ENCODE measurements at regions not wholly inside any gene's neighbourhood (a gene's known extent, or its start where the extent isn't known, plus 50 kb on each side); places are given as distances from the start of the nearest gene placed in this dataset.

GRCh38 chr13:103598671-103599070, 532.5 kb upstream of the SLC10A2 start:
- no peak for TF ChIP-seq CTCF (IDR thresholded peaks at IDR 0.05; ENCODE audit: borderline replicate concordance, control extremely low read depth, extremely low read depth, insufficient read depth, missing control alignments)
- in situ Hi-C loops (cut with MboI; ENCODE audit: low sequenced_read_pairs, unreplicated experiment) = no loop called here
- no peak for DNase-seq (ENCODE audit: low spot score)

GRCh38 chr13:103573446-103573845, 507.2 kb upstream of the SLC10A2 start:
- no peak for DNase-seq (ENCODE audit: low spot score)
- no peak for TF ChIP-seq CTCF (IDR thresholded peaks at IDR 0.05; ENCODE audit: borderline replicate concordance, control extremely low read depth, extremely low read depth, insufficient read depth, missing control alignments)
- in situ Hi-C loops (cut with MboI; ENCODE audit: low sequenced_read_pairs, unreplicated experiment) = no loop called here

GRCh38 chr13:103568314-103568713, 502.1 kb upstream of the SLC10A2 start:
- no peak for TF ChIP-seq CTCF (IDR thresholded peaks at IDR 0.05; ENCODE audit: borderline replicate concordance, control extremely low read depth, extremely low read depth, insufficient read depth, missing control alignments)
- in situ Hi-C loops (cut with MboI; ENCODE audit: low sequenced_read_pairs, unreplicated experiment) = no loop called here
- DNase-seq (ENCODE audit: low spot score) = no peak

GRCh38 chr13:103557878-103558277, 491.7 kb upstream of the SLC10A2 start:
- in situ Hi-C loops (cut with MboI; ENCODE audit: low sequenced_read_pairs, unreplicated experiment) = no loop called here
- no peak for DNase-seq (ENCODE audit: low spot score)
- TF ChIP-seq CTCF (IDR thresholded peaks at IDR 0.05; ENCODE audit: borderline replicate concordance, control extremely low read depth, extremely low read depth, insufficient read depth, missing control alignments) = no peak

DNA sequence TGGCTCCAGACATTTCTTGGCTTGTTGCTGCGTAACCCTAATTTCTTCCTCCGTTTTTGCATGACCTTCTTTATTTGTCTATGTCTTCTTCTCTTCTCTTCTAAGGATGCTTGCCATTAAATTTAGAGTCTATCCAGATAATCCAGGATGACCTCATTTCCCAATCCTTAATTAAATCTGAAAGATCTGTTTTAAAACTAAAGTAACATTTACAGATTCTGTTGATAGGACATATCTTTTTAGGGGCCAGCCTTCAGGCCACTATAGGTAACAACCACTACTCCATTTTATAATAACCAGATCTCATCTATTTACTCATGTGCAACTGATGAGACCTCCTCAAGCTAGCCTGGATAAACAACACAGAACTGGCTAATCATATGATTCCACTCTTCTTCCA, 490.5 kb upstream of the SLC10A2 start:
- TF ChIP-seq CTCF (IDR thresholded peaks at IDR 0.05; ENCODE audit: borderline replicate concordance, control extremely low read depth, extremely low read depth, insufficient read depth, missing control alignments) = no peak
- in situ Hi-C loops (cut with MboI; ENCODE audit: low sequenced_read_pairs, unreplicated experiment) = no loop called here

DNA sequence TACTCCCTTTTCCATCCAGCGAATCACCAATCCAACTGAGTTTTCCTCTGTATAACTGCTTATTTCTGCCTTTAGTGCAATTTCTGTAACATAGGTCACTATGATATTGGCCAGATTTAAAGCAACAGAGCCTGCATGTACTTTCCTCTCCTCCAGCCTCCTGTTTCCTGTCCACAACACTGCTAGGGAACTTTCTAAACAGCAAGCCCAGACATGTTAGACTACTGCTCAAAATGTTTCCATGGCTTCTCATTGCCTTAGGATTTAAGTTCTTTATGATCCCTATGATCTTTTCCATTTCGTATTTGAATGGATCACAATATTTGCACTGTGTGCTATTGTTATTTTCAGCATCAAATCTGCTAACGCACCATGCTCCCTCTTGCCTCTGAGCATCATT, 481.7 kb upstream of the SLC10A2 start:
- no peak for DNase-seq (ENCODE audit: low spot score)
- TF ChIP-seq CTCF (IDR thresholded peaks at IDR 0.05; ENCODE audit: borderline replicate concordance, control extremely low read depth, extremely low read depth, insufficient read depth, missing control alignments) = no peak

More for the DNA sequence above, 490.5 kb upstream of the SLC10A2 start:
- no peak for DNase-seq (ENCODE audit: low spot score)

DNA sequence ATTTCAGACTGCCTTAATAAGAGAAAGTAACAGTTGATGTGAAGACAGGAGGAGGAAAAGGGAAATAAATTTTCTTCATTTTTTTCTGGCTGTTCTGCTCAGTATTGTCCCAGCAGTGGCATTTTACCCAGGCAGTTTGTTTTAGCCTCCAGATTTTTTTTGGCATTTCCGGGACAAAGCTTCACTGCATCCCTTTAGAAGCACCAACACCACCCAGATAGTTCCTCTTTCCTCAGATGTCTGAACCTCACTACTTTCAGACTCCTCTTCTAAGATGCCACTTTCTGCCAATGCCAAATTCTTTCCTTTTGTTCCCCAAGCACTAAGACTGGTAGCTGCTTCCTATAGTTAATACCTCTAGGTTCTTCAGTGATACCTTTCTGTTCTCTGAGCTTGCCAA, 480.1 kb upstream of the SLC10A2 start:
- no peak for DNase-seq (ENCODE audit: low spot score)
- in situ Hi-C loops (cut with MboI; ENCODE audit: low sequenced_read_pairs, unreplicated experiment) = no loop called here
- no peak for TF ChIP-seq CTCF (IDR thresholded peaks at IDR 0.05; ENCODE audit: borderline replicate concordance, control extremely low read depth, extremely low read depth, insufficient read depth, missing control alignments)

More for the DNA sequence above, 481.7 kb upstream of the SLC10A2 start:
- in situ Hi-C loops (cut with MboI; ENCODE audit: low sequenced_read_pairs, unreplicated experiment) = no loop called here

Measured in GM13976 (cell line).